HG03354 (cell line): ENCODE measurements at regions not wholly inside any gene's neighbourhood (a gene's known extent, or its start where the extent isn't known, plus 50 kb on each side); places are given as distances from the start of the nearest gene placed in this dataset.
"Not testable (repeated sequence)": the region's sequence is repeated elsewhere in the genome, so short reads cannot be mapped to it uniquely, and the experiment has no call there.

Experiments used
- ATAC-seq: cut with Tn5 transposase; IDR thresholded peaks from one replicate; pipeline ENCODE4 v1.9.1; 2021; ENCODE audit warnings: mild to moderate bottlenecking; ENCODE audit not compliant: unreplicated experiment, poor library complexity, severe bottlenecking

DNA sequence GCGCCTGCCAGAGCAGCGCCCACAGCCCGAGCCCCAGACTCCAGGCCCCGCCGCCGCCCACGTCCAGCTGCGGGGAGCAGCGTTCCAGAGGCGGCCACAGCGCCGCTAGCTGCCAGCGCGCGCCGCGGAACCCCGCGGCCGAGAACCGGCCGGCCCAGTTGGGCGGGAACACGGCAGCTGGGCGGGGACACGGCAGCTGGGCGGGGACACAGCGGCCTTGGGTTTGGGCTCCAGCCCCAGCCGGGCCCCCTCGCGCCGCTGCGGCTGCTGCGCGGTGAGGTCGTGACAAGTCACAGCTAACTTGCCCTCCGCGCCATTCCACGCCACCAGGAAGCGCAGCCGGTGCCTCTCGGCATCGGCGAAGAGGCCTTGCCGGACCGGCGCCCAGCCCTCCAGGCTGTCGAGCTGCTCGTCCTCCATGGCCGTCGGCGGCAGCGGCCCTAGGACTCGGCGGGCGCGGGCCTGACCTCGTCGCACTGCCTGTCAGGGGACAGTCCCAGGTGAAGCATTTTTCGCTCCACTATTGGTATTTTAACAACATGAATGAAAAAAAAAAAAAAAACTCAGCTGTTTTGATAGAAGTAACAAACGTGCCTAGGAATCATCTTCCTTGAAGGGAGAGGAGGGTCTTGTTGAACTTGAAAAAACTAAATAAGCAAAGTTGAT, 56.6 kb upstream of the GOLGA8N start:
- peak; percentile 90 for ATAC-seq

GRCh38 chr15:32536057-32536493, 57.2 kb upstream of the GOLGA8N start:
- ATAC-seq: peak; percentile 42

DNA sequence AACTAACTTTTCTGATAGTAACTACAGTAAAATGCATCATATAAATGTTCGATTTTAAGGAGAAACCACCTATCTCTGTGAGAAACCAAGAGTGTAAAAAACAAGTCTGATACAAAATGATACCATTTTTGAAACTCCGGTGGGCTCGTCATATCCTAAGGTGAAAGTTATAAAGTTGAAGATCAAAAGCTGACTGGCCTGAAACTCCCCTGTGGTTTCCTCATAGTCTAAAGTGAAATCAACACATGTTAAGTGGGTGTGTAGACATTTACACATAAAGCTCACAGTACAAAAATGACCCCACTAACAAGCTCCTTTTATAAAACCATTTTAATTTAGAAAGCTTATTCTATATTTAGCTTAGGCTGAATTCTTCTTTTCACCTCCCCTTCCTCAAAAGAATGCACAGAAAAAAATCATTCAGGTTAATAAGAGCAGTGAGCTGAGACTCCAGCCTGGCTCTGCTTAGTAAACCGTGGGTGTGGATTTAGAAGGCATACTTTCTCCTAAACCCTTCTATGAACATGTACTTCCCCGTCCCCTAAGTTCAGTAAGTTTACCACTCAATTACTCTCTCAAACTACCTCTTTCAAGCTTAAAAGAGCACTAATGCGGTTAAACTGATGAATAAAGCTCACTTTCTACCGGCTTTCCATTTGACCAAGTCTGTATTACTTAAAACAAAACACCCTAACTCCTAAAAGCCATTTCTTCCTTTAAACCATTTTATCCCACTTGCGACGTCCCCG, 57.9 kb upstream of the GOLGA8N start:
- peak; percentile 36 for ATAC-seq

DNA sequence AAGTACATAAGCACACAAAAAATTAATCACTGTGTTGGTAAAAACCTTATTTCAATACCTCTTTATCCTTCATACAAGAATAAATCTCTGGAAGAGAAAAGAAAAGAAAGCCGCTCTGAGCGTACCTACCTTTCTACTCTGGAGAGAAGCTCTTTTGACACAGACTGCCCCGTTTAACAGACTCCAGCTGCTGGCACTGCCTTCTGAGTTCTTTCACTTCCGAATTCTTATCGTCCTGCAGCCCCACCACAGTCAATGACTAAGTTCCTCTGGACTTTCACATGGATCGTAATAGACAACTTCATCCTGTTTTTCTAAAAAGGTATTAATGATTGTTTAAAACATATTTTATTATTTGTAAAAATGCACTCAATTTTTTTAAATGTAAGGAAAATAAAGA, 67.5 kb upstream of the GOLGA8O start:
- ATAC-seq: not testable (repeated sequence)

GRCh38 chr15:32522421-32522820, 67.0 kb upstream of the GOLGA8O start:
- not testable (repeated sequence) for ATAC-seq

- not testable (repeated sequence) for ATAC-seq
Observed at GRCh38 chr15:32518976-32519375, 63.5 kb upstream of the GOLGA8O start.

- not testable (repeated sequence) for ATAC-seq
Observed at GRCh38 chr15:32518013-32518412, 62.6 kb upstream of the GOLGA8O start.

GRCh38 chr15:32516954-32517353, 61.5 kb upstream of the GOLGA8O start:
- not testable (repeated sequence) for ATAC-seq

DNA sequence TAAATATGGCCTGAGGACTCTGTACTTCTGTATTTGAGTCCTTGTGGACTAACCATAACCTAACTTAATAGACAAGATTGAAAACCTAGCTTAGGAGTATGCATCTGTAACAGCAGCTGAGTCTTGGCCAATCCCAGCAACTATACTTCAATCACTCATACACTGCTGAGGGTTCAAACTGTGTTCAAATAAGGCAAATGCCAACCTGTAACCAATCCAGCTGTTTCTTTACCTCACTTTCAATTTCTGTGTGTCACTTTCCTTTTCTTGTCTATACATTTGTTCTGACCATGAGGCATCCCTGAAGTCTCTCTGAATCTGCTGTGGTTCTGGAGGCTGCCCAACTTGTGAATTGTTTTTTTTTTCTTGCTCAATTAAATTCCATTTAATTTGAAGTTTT, 57.9 kb upstream of the GOLGA8O start:
- not testable (repeated sequence) for ATAC-seq

GRCh38 chr15:32510027-32510426, 54.6 kb upstream of the GOLGA8O start:
- not testable (repeated sequence) for ATAC-seq

- ATAC-seq: not testable (repeated sequence)
Observed at GRCh38 chr15:32508081-32508480, 52.6 kb upstream of the GOLGA8O start.

- not testable (repeated sequence) for ATAC-seq
Observed at GRCh38 chr15:32506787-32507186, 51.4 kb upstream of the GOLGA8O start.

GRCh38 chr15:32505633-32506032, 50.2 kb upstream of the GOLGA8O start:
- ATAC-seq: not testable (repeated sequence)
